ENCODE measurements at regions not wholly inside any gene's neighbourhood (a gene's known extent, or its start where the extent isn't known, plus 50 kb on each side); places are given as distances from the start of the nearest gene placed in this dataset.

DNA sequence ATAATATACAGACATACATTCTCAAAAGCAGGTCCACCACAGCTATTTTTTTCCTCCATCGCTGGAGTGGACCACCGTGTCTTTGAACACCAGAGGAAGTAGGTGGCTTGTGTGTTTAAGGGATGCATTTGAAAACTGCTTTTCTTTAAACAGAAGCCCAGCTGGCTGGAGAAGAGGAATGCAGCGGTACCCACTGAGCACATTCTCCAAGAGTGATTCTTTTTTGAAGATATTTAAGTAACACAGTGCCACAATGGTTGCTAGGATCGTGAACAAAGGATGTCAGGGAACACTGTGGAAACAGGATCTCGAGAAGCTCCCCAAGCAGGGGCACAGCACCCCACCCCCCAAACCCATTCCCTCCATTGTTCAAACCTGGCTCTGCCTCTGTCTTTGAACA lies 286.6 kb upstream of the PWP1 start:
- DNase-seq (ENCODE audit: low spot score): no peak

DNA sequence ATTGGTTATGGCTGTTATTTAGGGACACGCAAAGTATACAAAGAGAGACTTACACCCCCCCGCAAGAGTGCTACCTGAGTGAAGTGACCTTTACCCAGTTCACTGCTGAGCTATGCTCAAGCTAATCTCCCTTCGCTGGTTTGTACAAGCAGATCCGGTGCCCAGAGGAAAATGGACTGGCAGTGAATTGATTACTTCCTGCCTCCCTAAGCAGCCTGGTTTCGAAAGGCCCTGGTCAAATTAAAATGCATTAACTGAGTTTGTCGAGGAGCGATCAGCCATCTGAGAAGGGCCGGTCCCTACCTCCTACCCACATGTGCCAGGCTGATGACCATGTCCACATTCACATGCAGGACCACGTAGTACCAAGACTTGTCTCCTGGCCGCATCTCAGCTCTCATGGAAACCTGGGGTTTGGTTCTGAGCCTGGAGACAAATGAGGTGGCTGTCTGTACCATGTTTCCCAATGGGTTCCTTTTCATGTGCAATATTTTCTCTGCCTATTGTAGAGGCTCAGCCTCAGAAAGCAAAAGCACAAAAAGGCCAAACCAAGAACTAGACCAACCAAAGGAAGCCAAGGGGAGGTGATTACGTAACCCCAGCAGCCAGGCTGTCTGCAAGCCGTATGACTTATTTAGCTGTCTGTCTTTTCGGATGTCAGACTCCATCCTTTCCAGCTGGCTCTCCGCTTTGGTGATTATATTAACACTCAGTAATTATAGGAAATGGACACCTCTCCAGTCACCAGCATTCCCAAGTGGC lies 284.7 kb upstream of the PWP1 start:
- DNase-seq (ENCODE audit: low spot score): no peak

DNA sequence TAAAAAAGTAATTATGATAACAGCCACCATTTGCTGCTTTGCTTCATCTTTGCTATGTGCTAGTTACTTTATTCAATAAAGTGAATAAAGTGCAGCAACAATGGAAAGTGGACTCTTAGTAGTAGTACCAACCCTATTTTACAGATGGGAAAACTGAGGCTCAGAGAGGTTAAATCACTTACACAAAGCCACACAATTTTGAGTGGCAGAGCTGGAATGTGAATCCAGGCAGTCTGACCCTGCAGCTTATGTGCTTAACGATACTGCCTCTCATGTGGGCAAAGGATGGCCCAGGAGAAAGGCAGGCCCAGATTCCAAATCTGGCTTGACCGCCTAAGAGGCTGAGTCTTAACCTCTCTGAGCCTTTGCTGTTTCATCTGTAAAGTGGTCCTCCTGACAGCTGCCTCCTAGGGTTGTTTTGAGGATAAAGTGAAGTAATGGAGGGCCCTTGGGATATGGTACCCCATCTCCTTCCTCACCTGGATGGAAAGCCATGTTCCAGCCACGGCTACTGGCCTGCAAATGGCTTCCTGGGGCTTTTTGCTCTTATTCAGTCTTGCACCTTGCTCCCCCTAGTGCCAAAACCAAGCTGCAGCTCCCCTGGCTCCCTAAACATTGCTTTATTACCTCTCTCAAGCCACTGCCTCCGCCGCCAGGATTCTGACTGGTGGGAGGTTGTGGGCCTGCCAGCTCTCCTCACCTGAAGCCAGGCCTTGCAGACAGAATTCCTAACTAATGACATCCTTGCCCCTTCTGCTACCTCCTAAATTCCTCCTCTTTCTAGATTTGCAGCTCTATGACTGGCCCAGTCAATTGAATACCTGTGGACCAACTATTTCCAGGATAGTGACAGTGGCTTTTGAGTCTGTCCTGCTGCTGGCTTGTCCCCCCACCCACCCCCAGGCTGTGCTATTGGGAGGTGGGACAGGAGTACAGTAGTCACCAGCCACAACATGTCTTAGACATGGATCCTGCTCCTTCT lies 283.3 kb upstream of the PWP1 start:
- DNase-seq (ENCODE audit: low spot score): no peak

DNA sequence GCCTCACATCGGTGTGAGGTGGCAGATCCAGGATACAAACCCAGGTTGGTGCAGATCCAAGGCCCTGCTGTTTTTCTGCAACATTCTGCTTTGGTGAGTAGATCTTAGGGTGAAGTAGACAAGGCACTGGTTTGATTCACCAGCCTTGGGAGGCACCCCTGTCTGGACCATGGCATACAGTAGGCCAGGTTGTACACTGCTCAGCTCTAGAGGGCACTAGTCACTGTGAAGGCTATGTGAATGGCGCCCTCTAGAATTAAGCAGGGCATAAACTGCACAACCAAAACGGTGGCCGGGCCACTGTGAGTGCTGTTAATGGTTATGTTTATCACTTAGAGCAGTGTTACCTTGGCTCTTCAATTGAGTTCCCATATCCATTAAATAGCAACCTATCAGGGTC lies 280.6 kb upstream of the PWP1 start:
- DNase-seq (ENCODE audit: low spot score): no peak

DNA sequence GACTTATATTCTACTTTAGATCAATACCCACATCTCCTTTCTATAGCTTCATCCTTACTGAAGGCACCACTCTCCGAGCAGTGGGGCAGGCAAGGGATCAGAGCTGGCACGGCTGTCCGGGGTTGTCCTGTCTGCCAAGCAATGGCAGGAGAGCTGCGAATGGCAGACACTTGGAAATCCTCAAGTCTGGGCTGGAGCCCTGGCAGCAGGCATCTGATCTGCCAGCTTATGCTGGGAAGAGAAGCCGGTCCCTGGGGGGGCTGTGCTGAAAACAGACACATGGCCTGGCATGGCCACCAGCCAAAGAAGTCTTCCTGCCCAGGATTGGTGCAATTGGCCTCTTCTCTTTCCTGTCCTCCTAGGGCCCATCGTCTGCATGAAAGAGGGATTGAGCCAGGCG lies 280.2 kb upstream of the PWP1 start:
- DNase-seq (ENCODE audit: low spot score): no peak

DNA sequence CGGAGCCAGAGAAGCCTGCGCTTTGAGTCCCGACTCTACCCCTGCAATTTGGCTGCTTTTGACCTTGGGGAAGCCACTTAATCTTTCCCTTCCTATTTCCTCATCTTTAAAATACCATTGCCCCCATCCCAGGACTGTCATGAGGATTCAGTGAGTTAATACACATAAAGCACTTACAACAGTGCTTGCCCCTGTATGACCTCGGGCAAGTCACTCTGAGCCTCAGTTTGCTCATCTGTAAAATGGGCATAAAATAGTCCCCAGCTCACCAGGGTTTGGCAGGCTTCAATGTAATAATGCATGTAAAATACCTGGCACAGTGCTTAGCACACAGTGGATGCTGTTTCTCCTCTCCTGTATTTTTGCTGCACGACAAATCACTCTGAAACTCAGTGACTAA lies 278.7 kb upstream of the PWP1 start:
- no peak for DNase-seq (ENCODE audit: low spot score)

DNA sequence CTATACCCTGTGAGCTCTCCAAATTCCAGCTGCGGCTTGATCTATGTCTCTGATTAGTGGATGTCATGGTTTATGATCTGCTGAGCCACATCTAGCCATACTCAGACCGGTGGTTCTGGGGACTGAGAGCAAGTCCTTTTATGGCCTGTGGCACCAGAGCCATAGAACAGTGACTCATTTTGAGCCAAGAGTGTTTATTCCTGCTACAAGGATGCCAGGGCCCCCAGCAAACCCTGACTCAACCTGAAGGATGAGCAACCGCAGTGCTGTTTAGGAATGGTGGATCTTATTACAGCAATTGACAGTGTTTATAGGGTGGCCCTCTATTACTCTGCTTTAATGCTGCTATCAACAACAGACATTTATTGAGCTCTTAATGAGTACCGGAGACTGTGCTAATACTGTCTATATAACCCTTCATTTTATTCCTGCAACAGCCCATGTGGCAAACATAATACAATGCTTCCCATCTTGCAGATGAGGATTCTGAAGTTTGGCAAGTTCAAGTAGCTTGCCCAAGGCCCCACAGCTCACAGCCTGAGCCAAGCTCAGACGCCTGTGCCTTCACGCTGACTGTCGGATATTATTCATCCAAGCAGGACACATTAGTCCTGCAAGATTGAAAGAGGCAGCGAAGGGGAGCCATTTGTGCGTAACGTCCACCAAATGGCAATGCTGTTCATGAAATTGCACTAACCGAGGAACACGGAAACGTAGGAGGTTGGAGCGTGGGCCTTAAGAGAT lies 273.6 kb upstream of the PWP1 start:
- no peak for DNase-seq (ENCODE audit: low spot score)

DNA sequence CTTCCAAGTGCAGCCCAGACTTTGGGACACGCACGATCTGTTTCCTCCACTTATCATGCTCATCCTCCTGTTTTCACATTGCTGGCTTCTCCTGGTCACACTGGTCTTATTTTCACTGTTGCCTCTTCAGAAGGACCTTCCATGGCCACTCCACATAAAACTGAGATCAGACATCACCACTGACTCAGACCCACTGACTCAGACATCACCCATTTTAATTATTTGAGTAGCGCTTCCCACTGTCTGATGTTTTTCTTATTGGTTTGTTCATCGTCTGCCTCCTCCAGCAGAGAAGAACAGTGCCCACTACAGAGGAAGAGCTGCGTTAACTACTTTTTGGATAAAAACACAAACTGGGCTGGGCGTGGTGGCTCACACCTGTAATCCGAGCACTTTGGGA lies 270.5 kb upstream of the PWP1 start:
- DNase-seq (ENCODE audit: low spot score): no peak

DNA sequence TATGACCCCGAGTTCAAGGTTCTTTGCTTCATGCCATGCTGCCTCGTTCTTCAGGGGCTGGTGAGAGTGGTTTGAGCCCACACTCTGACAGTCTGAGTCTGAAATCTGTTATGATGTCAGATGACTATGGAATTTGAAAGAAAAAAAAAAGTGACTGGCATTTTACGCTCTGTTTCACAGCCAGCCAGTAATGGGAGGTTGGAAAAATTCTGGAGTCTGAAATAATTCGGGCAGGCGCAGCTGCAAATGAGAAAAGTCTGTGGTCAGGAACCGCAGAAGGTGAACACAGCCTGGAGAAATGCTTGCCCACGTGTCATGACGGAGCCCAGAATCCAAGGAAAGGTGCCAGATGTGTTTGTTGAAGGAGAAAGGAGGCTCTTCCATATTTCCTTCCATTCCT lies 269.8 kb upstream of the PWP1 start:
- no peak for DNase-seq (ENCODE audit: low spot score)

DNA sequence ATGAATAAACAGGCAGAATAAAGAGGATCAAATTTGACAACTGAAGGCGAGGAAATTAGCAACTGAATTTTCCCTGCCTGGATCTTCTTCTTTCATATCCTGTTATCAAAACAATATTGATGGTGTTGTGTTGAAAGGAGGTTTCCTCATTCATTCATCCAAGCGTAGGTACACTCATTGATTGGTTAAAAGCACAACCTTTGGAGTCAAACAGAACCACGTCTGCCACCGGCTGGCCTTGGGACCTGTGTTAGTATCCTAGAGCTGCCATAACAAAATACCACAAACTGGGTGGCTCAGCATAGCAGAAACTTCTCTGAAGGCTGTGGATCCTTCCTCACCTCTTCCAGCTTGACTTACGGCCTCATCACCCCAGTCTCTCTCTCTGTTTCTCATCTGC lies 268.6 kb upstream of the PWP1 start:
- no peak for DNase-seq (ENCODE audit: low spot score)

DNA sequence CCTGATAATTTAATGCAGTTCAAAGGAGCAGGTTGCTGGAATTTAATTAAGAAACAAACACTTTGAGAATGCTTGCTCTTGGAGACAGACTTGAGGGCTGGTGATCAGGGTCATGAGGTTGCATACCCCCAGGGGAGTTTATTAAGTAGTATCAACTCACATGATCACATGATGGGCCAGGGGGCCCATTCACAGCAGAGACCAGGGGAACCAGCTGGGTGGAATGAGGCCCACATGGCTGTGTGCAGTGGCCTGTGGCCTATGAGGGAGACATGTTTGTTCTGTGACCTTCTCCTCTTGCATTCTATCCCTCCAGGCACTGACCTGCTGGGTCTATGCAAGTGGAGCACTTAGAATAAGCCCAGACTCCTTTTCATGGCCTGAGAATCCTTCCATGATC lies 266.6 kb upstream of the PWP1 start:
- DNase-seq (ENCODE audit: low spot score): no peak

DNA sequence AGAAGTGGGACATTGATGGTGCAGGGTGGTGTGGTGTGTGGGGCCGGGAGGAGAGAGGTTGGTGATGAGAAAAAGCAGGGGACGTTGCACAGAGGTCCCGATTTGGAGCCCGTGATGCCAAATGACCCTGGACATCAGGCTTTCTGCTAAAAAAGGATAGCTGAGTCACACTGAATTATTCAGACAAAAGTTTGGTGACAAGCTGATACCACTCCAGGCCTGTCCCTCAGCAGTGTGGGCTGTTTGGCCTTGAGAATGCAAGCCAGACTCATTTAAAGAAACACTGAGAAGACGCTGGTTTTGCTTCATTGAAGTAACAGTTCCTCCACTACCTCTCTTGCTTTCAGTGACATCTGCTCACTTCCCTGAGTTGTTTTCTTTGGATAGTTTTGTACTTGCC lies 262.1 kb upstream of the PWP1 start:
- no peak for DNase-seq (ENCODE audit: low spot score)

DNA sequence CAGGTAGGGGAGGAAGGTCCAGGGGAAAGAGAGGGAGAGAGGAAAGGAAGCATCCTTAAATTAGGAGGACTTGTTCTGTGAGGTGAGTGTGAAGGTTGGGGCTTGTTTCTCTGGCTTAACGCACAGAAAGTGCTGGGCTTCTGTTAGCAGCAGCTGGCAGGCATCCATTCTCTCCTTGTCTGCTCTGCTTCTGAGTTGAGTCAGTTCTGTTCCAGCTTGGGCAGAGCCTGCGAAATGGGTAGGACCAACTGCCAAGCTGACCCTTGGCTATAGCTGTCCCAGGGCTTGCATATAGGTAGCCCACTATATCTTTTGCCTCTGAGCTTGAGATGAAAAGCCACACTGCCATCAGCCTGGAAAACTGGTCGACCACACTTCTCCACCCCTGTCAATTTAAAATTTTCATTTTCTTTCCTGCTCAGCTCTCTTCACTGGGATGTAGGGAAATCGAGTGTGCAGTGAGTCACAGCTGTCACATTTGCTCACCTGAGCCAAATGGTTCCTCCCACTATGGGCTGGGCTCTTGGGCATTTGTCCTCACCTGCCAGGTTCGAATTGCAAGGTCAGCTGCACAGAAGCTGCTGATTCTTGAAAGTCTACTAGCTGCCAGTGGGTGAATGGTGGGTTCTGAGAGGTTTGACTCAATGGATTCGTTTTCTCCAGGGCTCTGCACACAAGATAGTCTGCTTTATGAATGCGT lies 256.4 kb upstream of the PWP1 start:
- no peak for DNase-seq (ENCODE audit: low spot score)

DNA sequence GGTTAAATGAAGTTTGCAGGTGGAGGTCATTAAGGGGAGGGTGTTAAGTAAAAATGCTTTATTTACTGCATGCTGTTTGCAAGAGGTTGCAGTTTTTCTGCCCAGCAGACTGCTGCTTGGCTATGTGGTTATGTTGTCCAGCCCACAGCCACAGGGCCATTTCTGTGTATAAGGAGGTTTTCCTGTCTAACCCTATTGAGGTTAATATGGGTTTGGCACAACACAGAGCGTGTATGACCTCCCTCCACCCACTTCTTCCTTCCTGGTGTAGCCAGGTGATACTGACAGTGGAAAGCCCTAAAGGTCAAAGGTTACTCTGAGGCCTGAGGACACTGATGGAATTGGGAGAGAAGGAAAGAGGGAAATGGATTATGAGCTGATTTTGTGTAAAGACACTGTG lies 253.7 kb upstream of the PWP1 start:
- DNase-seq (ENCODE audit: low spot score): no peak

DNA sequence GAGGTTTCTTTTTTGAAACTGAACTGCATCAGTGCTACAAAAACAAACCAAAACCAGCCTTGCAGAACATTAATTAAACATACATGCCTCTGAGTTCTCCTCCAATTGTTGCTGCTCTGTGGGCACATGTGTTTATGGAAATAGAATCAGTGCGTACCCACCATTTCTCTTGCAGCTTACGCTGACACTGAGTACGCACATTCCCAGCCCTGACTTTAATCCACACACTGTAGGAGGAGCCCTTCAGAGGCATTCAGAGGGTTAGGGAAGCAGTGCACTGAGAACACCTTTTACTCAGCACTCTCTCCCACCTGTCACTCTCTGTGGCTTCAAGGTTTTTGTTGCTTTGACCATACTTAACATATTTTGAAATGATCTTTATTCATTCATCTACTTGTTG lies 250.5 kb upstream of the PWP1 start:
- DNase-seq (ENCODE audit: low spot score): no peak

DNA sequence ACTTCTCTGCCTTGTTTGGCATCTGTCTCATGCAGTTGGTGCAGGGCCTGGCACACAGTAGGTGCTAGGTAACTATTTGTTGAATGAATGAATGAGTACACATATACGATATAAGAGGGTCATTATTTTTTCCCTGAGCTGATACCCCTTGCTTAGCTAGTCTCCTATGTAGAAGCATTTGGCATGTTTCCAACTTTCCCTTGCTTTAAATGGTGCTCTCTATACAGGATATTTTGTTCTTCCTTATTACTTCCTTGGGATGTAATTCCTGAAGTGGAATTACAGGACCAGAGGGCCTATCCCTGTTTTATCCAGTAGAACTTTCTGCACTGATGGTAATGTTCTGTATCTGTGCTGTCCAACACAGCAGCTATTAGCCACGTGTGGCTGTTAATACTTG lies 250.1 kb upstream of the PWP1 start:
- DNase-seq (ENCODE audit: low spot score): no peak

DNA sequence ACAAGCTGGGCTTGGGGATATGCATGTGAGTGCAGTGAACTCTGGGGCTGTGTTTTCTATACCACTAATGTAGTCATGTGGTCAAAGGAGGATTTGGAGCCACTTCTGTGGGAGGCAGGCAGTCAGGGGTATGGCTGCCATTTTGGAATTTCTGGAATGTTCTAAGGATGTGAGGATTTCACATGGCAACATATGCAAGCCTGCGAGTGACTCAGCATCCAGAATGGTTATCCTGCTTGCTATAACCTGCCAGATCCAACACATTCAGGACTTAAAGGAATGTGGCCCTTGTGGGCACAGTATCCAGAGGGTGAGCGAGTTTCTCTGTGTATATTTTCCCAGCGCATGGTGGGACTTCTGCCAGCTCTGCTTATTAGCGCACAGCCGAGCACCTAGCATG lies 249.2 kb upstream of the PWP1 start:
- DNase-seq (ENCODE audit: low spot score): no peak

DNA sequence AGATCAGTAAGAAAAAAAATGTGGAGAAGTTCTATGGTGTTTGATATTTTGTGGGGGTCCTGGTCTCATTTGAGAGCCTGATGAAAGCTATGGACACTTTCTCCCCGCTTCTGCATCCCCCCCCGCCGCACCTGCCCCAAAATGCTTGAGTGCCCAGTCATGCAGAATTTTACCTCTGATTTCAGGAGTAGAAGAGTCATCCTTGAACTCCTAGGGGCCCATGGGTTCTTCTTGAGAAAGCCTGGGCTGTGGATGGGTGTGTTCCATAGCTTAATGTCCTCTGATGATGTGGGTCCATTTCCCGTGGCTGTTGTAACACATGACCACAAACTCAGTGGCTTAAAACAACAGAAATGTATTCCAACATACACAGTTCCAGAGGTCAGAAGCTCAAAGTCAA lies 248.8 kb upstream of the PWP1 start:
- no peak for DNase-seq (ENCODE audit: low spot score)

DNA sequence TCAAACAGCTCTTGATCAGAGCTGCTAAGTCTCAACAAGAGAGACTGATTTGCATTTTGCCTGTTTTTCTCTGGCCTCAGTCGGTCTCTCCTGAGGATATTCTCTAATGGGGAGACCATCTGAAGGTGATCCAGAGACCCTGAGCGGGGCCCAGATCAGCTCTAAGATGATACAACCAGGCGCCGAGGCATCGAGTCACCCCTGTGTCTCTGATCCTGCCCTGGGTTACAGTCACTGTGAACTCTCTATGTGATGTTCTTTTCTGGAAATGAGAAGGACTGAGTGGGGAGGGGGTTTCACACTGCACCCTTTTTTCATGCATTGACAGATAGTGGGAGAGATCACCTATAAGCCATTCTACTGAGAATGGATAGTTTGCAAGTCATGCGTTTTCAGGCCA lies 247.6 kb upstream of the PWP1 start:
- DNase-seq (ENCODE audit: low spot score): no peak

DNA sequence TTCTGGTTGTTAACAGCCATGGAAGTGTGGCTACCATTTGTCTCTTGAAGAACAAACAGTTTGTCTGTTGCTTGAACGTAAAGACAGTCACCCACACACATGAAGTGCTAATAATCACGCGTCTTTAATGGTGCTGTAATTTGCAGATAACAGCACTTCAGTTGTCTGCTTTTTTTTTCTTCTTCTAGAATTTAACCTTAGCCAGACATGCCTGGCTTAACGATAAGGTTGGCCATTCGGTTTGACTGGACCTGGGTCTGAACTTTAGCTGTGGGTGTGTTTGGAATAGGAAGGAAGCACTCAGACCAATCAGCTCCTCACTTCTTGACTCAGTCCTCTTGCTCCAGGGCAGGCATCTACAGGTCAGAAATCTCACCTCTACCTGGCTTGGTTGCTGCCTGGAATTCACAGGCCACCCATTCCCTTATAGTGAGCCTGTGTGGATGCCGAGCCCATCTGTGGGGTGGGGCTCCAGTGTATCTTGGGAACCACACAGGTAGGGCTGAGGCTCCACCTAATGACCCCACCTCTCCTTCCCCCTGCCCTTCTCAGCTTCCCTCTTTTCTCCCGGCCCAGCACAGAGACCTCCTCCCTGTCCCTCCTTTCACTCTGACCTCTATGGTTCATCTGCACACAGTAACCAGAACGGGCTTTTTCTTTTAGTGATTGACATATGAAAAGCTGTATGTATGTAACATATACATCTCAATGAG lies 246.4 kb upstream of the PWP1 start:
- DNase-seq (ENCODE audit: low spot score): no peak

DNA sequence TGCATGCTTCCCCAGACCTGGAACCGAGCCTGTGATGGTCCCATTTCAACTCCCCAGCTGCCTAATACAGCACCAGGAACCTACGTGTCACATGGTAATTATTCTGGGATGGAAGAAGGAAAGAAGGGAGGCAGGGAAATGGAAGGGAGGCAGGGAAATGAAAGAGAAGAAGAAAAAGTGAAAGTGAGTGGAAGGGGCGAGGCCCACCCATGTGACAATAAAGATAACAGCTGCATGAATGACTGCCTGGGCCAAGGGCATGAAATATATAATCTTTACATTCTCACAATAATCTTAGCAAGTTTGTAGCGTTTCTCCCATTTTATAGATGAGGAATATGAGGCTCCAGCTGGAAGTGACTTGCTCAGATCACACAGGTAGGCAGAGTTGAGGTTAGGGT lies 245.0 kb upstream of the PWP1 start:
- no peak for DNase-seq (ENCODE audit: low spot score)
